Stimulated activated CD8-positive, alpha-beta memory T cell treated with anti-CD3 and anti-CD28 coated beads, Interleukin-7, amount 100 ng/mL, for 1 hour (primary cell): ENCODE measurements at regions not wholly inside any gene's neighbourhood (a gene's known extent, or its start where the extent isn't known, plus 50 kb on each side); places are given as distances from the start of the nearest gene placed in this dataset.

Experiments used
- DNase-seq, 2 donors: peaks; one replicate each; pipeline ENCODE4 v3.0.0-alpha.2; 2020; ENCODE audit warnings: low read depth in 2 of 2

DNA sequence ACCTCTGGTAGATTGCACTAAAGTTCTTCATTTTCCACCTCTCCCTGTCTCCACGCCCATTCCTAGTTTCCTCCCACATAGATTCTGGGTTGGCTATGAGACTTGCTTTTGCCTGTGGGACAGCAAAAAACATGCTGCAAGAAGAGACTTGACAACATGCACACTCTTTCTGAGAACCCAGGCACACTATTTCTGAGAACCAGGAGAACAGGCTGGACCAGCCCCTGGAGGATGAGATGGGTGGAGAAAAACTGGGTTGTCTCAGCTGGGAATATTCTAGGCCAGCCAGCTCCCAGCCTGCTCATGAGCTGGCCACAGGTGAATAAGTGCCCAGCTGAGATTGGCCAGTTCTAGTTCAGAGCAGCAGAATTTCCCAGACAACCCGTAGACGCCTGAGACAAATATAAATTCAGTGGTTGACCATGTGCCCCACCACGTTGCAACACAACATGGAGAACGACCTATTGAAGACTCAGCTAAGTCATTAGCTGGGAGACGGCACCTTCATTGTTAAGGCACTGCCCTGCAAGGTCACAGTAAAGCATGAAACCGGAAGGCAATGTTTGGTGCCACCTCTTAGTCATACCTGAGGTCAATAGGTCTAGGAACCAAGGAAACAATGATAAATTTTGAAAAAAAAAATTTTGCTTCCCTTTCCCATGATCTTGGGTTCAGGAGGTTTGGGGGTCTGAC lies 92.7 kb upstream of the AKR1E2 start:
- no peak for DNase-seq

GRCh38 chr10:4730998-4731397 lies 95.0 kb upstream of the AKR1E2 start:
- no peak for DNase-seq

DNA sequence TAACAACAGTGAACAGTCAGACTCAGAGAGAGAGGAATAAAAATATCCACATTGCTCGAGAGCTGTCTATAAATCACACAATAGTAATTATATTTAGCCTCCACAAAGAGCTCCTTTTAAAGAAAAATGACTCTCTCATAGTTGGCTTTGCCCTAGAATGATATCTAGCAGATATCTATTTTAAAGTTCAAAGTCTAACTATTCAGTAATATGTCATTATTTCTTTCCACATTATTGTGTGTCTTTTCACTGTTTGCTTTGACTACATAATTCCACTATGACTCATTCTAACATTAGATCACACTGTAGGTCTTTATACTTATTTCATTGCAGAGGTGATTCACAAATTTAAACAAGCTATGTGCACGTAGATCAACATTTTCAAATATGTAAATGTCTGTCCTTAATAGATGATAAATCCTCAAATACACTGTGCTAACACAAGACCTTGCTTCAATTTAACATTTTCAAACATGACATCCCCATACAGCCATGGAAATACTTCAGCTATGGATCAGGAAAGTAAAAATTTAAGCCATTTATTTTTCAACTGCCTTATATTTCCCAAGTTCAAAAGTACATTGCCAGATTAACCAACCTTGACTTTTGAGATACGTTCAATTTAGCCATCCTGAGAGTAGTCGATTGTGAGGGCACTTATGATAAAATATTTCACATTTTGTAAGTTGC lies 99.9 kb upstream of the AKR1E2 start:
- no peak for DNase-seq

DNA sequence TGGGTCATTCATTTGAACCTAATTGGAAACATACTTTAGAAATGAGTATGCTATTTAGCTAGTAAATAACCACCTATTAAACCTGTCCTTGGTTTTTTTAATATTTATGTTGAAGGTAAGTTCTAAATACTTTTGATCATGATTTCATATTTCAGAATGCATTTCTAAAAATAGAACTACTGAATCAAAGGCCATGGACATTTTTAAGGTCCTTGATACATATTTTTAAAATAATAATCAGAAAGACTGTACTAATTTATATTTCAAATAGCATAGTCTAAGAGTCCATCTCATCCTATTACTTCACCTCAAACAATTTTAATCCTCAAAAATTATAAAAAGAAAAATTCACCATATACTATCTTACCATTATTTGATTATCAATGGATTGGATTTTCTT lies 102.1 kb upstream of the AKR1E2 start:
- DNase-seq, result no peak

DNA sequence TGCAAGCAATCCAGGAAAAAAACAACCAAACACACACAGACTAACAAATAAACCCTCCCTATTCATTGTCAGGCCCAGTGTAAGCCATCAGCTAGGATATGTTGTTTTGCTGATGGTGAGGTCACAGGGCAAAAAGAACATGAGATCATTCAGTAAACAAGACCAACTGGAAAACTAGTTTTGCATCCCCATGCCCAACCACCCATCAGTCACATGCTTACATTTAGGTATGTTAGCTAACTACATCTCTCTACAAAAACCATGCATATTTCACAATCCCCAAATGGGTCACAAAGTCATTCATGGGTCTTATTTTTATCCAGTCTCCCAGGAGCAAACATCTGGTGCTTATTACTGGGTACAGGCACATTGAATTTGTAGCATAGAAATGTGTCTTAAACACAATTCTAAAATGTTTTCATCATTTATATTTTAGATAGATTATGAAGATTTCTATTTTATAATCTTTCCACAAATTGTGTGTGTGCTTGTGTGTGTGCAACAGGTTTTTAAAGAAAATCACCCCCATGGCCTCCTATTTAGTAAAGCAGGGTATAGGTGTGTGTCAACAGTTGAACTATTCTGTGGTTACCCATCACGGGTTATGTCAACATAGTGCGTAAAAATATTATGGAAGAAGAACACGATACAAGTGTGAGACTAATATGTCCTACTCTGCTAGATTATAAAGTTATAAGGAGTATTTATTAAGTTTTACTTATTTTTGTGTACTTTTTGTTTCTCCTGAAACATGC lies 103.8 kb upstream of the AKR1E2 start:
- no peak for DNase-seq

GRCh38 chr10:4720463-4720862 lies 105.5 kb upstream of the AKR1E2 start:
- no peak for DNase-seq

GRCh38 chr10:4719671-4720070 lies 106.3 kb upstream of the AKR1E2 start:
- DNase-seq, result no peak

- no peak for DNase-seq
These were observed 107.0 kb upstream of the AKR1E2 start for GRCh38 chr10:4719036-4719435.

DNA sequence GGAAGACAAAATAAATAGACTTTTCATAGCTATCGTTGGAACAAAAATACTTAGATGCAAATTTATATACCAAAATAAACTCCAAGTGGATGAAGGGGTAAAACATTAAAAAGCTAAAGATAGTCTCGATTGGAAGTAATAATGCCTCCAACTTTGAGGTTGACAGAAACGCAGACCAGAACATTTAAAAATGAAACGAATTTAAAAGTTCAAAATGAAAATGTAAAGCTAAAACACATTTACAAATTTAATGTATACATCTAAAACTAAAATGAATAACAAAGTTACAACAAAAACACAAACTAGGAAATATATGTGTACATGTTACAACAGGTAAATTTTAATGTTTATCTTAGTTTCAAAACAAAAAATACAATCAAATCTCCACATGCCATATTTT lies 107.5 kb upstream of the AKR1E2 start:
- DNase-seq, result no peak

DNA sequence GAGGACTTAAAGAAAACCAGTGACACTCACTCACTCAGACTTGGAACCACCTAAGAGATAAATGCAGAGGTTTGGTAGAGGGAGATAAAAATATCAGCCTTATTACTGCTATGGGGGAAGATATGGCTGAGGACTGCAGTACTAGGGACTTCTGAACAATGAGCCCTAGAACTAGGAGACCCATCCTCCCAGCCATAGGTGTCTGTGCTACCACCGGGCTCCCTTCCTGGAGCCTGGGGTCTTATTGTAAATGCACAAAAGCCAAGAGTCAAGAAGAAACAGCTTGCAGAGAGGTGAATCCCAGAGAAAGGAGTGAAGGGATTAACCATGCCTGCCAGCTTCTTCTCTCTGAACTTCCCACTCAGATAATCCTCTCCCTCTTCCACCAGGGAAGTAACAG lies 108.3 kb upstream of the AKR1E2 start:
- no peak for DNase-seq

GRCh38 chr10:4710858-4711257 lies 115.1 kb upstream of the AKR1E2 start:
- no peak for DNase-seq

DNA sequence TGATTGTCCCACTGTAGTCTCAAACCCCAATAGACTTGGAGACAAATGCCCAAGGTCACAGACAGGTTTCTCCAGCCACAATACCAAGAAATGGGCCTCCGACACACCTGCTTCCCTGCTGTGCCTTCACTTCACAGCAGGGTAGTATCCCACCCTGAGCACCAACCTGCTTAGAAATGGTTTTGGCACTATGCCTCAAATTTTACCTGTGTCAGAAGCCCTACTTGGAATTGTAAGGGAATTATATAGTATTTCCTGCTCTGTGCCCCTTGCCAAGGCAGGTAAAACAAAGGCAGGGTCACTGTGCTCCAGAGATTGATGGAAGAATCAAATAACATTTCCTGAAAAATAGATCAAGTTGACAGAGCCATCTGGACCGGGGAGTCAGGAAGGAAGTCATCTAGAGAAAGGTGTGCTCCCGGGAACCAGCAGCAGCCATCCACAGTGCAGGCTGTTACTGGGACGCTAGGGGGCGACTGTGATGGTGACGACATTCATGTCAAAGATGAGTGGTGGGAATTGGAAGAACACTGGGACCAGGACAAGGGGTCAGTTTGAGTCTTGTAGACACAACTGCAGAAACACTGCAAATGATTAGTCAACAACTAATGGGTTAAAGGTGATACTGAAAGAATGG lies 117.8 kb upstream of the AKR1E2 start:
- DNase-seq, result no peak

DNA sequence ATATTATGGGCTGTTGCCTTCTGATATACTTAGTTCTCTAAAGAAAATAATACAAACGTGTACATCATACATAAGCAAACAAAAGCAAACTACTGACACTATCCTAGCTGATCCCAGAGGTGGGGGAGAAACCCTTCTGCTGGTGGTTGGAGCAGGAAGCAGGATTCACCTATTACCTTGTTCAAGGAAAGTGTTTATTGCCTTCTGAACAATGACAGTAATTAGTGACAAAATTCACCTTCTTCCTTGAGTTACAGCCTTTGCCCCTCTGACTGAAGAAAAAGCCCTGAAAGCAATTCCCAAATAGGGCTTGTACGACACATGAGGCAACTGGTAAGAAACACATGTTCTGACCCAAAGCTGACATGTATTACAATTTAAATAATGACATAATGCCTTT lies 118.8 kb upstream of the AKR1E2 start:
- DNase-seq, result no peak

GRCh38 chr10:4704034-4704545 lies 121.9 kb upstream of the AKR1E2 start:
- no peak for DNase-seq

GRCh38 chr10:4701016-4701415 lies 125.0 kb upstream of the AKR1E2 start:
- DNase-seq, result no peak

DNA sequence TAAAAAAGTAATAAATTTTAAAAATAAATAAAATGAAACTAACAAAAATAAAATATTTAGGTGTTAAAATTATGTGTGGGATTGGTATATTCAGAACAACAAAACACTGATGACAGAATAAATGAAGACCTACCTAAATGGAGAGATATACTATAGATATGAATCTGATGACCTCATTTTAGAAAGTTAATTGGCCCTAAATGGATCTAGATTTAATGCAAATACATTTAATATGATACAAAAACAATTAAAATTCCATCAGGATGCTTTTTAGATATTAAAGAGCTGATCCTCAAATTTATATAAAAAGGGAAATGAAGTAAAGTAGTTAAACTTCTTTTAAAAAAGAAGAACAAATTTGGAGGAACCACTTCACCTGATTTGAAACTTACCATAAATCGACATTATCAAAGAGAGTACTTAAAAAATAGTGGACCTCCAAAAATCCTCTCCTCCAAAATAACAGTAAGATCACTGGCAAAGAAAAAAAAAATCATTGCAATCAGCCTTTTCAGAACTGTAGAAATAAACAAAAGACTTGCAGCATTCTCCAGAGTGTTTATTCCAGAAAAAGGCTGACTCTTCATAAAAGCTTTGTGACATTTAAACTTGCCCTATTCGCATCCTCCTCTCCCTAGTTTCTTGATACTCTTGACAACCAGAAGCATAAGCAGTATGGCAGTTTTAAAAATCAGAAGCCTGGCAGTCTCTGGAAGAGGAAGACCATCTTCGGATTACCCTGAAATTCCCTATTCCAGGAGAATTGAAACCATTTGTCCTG lies 125.9 kb upstream of the AKR1E2 start:
- no peak for DNase-seq

GRCh38 chr10:4698075-4698474 lies 127.9 kb upstream of the AKR1E2 start:
- no peak for DNase-seq

DNA sequence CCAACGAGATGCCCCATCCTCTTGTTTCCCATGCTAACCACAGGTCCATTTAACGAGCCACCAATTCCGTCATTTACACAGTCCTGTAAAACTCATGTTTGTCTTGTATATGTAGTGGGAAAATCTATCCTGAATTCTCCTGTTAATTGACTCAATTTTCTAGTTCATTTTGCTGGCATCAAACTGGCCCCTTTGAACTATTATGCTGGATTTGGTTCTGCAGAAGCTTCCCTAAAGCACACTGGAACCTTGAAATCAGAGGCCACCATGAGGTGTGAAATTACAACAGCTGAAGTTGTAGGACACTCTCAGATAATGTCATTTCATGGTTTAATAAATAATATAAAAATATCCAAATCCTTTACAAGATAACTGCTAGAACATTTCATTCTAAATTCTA lies 129.8 kb upstream of the AKR1E2 start:
- no peak for DNase-seq

DNA sequence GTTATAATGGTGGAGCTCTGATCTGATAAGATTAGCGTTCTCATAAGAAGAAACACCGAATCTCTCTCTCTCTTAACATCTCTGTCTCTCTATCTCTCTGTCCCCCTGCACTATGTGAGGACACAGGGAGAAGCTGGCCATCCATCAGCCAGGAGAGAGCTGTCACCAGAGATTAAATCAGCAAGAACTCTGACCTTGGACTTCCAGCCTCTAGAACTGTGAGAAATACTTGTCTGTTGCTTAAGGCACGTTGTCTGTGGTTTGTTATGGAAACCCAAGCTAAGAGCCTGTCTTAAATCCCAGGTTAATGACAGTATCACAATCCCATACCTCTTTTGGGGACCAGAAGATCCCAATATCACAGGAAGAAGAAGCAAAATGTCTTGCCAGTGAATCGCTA lies 132.0 kb upstream of the AKR1E2 start:
- no peak for DNase-seq

GRCh38 chr10:4692206-4692605 lies 133.8 kb upstream of the AKR1E2 start:
- no peak for DNase-seq

DNA sequence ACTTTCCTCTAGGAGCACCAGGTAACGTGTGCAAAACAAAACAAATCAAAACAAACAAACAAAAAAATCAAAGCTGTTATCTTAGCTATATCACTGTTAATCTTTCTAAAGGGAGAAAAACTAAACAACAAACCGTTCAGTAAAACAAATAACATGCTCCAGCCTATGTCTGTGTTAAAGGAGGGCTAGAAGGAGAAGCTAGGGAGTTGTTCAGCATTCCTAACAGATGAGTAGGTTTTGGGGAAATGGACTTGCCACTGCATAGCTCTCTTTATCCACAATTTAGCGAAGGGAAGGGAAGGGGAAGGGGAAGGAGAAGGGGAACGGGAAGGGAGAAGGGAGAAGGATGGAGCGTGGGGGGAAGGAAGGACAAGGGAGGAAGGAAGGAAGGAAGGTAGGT lies 134.2 kb upstream of the AKR1E2 start:
- no peak for DNase-seq

GRCh38 chr10:4691301-4691700 lies 134.7 kb upstream of the AKR1E2 start:
- no peak for DNase-seq
